Right lobe of liver (tissue), 4 donors: ENCODE measurements at regions not wholly inside any gene's neighbourhood (a gene's known extent, or its start where the extent isn't known, plus 50 kb on each side); places are given as distances from the start of the nearest gene placed in this dataset.

Experiments used
- POLR2A ChIP-seq: fragments of 450-650 bp; IDR thresholded peaks from one replicate; pipeline ENCODE4 v1.6.1; 2017; ENCODE audit warnings: antibody characterized with exemption, mild to moderate bottlenecking
- TF ChIP-seq, protein P1 (sequence below), 4 donors: fragments of 200-600 bp in 3 of 4; fragments of 450-650 bp in 1 of 4; IDR thresholded peaks; one replicate each; pipeline versions ENCODE4 v1.5.1 to v1.8.0; 2016 to 2022; ENCODE audit warnings: antibody characterized with exemption in 4 of 4, mild to moderate bottlenecking in 2 of 4
- donor health status: DM: no; HTN: no; CAD: no.
- donor health status: DM: no; HTN: no; CAD: no.
- donor health status: DM: no; HTN: yes; CAD: no.

DNA sequence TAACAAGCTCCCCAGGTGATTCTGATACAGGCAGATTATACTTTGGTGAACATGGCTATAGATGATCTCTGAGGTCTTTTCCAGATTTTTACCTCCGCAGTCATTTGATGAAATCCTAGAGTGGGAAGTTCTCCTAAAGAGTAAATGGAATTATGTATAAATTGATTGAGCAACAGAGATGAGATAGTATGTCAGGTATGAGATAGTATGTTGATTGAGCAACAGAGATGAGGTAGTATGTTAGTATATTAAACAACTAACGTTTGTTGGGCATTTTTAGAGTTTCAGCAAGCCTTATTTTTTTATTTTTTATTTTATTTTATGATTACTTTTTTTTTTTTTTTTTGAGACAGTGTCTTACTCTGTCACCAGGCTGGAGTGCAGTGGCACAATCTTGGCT, 265.0 kb upstream of the SOX2 start:
- TF ChIP-seq POLR2A: no peak
- TF ChIP-seq, protein P1, sequence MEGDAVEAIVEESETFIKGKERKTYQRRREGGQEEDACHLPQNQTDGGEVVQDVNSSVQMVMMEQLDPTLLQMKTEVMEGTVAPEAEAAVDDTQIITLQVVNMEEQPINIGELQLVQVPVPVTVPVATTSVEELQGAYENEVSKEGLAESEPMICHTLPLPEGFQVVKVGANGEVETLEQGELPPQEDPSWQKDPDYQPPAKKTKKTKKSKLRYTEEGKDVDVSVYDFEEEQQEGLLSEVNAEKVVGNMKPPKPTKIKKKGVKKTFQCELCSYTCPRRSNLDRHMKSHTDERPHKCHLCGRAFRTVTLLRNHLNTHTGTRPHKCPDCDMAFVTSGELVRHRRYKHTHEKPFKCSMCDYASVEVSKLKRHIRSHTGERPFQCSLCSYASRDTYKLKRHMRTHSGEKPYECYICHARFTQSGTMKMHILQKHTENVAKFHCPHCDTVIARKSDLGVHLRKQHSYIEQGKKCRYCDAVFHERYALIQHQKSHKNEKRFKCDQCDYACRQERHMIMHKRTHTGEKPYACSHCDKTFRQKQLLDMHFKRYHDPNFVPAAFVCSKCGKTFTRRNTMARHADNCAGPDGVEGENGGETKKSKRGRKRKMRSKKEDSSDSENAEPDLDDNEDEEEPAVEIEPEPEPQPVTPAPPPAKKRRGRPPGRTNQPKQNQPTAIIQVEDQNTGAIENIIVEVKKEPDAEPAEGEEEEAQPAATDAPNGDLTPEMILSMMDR (IDR thresholded peaks at IDR 0.05): no peak
